ENCODE measurements at regions not wholly inside any gene's neighbourhood (a gene's known extent, or its start where the extent isn't known, plus 50 kb on each side); places are given as distances from the start of the nearest gene placed in this dataset.
"Not testable (repeated sequence)": the region's sequence is repeated elsewhere in the genome, so short reads cannot be mapped to it uniquely, and the experiment has no call there.

DNA sequence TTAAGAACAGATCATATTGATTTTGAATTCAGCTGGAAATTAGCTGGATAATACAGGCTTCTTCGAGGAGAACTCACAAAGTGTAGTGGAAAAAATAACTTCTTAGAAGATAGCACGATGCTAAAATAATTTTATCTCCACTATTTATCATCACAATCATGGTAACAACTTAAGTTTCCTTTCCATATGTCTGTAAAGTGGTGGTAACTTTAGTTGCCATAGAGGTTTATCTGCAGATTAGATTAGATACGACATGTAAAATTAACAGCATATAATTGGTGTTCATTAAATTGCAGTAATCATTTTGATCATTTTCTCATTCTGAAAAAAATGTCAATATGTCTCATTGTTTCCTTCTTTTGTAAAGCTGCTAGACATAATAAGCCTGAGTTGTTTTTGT, 921.5 kb downstream of the KCNT2 start:
- DNase-seq (ENCODE audit: low spot score), result no peak

DNA sequence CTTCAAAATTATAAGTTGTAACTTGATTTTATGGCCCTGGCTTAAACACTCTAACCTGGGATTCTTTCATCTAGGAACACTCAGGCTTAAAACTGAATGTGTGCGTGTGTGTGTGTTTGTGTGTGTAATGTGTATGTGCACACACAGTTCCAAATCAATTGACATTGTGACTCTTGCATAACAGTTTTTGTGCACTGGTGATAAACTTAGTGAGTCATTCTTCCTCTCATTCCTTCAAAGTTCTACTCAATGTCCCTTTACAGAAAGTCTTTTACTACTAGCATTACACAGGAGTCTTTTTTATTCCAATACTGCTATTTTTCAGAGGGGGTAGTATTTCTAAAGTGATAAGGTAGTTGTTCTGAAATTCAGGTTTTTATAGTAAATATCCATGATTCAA, 943.6 kb downstream of the KCNT2 start:
- no peak for DNase-seq (ENCODE audit: low spot score)

DNA sequence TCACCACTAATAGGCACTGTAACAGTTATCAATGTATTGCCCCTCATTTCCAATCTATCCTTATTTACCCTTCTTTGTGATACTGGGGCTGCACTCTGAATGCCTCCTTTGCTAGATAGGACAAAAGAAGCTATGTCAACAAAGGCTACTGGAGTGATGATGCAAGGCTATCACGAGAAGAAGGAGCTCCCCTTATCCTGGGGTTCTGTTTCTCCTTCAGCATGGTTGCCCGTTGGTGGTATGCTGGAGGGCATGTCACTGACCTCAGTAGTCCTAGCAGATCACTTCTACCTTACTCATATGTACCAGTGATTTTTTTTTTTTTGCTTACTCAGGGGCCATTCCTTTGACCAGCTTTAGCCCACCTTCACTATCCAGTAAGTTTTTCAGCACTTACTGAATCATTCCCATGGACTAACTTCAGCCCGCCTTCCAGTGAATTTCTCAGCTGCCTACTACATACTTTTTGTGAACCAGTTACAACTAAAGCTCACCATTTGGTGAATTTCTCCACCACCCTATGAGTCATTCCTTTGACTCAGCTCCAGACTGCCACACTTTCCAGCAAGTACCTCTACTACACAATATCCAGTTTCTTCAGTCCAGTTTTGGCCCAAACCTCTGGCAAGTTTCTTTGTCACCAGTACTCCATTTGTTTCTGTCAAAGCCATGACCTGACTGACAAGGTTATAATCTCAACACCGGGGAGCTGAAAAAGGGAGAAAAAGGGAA, 944.5 kb downstream of the KCNT2 start:
- peak; percentile 50 for DNase-seq (ENCODE audit: low spot score)

DNA sequence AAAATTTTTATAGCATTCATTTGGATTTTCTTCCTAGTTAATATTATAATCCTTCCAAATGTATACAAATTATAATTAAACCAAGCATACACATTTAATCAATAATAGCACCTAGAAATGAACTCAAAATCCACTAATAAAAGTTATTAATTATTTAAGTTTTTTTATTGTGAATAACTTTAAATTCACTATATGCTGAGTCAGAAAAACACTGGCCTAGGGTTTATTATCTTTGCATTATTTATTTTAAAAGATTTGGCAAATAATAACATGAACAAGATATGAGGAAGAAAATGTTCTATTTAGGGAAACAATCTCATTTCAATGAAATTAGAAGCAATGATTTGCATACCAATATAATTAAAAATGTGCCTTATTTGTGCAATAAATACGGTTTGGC, 951.5 kb downstream of the KCNT2 start:
- no peak for DNase-seq (ENCODE audit: low spot score)

DNA sequence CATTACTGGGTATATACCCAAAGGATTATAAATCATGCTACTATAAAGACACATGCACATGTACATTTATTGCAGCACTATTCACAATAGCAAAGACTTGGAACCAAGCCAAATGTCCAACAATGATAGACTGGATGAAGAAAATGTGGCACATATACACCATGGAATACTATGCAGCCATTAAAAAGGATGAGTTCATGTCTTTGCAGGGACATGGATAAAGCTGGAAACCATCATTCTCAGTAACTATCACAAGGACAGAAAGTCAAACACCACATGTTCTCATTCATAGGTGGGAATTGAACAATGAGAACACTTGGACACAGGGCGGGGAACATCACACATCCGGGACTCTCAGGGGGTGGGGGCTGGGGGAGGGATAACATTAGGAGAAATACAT, 959.4 kb downstream of the KCNT2 start:
- not testable (repeated sequence) for DNase-seq (ENCODE audit: low spot score)

DNA sequence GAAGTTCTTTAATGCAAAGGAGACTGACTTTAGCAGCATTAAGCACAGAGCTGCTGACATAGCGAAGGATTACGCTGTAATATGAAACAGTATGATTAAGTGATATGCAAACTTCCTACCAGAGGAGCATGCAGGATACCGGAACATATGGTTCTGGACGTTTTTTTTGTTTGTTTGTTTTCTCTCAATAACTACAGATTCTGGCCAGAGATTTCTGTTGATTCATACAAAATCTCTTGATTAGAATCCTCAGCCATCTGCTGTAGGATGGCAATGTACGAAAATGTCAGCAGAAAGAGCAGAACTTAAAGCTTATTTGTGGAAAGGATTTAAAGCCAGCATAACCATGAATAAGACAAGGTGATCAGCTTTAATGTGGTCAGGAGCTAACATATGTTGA, 970.7 kb downstream of the KCNT2 start:
- no peak for DNase-seq (ENCODE audit: low spot score)

DNA sequence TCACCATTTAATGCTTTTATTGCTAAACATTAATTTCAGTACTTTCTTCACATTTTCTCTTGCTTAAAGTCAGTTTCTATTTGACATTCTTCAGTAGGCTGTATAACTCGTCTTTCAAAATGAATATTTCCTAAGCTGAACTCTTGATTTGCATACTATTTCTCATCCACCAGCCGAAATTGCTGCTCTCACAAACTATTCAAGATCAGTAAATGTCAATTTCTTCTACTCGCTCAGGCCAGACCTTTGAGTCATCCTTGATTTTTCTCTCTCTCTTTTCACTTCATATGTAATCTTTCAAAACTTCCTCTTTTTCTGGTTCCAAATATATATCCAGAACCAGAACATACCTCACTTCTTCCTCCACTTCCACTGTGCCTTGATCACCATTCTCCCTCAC, 990.0 kb downstream of the KCNT2 start:
- no peak for DNase-seq (ENCODE audit: low spot score)

DNA sequence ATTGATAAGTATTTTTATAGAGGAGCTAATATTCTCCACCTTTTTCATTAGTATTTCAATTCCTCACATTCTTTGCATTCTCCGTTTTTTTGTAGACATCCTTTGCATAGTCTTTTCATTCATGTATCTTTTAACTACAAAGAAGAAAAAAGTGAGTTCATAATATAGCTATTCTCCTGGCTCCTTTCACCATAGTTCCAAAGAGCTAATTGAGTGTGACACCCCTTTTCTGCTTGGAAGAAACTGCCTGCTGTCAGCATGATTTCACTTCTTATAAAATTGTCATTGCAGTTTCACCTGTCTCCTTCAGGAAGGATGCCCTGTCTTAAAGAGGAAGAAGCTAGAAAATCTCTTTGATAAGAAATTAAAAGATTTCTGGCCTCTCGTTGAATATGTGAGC, 991.1 kb downstream of the KCNT2 start:
- no peak for DNase-seq (ENCODE audit: low spot score)

DNA sequence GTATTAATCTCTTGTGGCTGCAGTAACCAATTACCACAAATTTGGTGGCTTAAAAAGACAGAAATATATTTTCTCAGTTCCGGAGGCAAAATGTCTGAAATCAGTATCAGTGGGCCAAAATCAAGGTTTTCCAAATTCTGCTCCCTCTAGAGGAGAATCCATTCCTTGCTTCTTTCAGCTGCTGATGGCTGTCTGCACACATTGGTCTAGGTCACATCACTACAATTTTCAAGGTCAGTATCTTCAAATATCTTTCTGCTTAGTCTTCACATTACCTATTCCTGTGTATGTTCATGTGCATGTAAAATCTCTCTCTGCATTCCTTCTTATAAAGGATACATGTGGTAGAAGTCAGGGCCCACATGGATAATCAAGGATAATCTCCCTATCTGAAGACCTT, 999.4 kb downstream of the KCNT2 start:
- no peak for DNase-seq (ENCODE audit: low spot score)

DNA sequence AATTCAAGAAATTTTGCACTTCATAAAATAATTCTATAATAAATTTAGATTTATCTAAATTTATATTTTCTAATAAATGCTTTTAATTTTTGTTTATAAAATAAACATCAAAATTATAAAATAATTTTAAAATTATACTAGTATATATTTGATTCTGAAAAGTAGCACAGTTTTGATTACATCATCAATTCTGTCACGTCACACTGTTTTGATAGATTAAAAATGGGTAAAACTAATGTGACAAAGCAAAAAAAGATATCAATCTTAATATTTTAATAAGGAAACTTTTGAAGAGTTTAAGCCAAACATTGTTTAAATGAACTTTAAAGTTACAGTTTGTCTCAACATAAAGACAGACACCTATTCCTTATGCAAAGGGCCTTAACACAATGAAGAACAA, 1001.8 kb downstream of the KCNT2 start:
- DNase-seq (ENCODE audit: low spot score), result no peak

DNA sequence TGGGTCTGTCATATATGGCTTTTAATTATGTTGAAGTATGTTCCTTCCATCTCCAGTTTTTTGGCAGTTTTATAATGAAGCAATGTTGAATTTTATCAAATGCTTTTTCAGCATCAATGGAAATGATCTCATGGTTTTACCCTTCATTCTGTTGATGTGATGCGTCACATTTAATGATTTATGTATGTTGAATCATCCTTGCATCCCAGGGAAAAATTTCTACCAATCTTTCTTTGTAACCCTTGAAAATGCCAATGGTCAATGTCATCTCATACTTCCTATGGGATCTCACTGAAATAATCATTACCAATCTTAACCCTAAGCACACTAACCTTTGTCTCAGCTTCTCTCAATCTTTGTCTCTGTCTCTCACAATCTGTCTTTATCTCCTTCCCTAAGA, 1004.0 kb downstream of the KCNT2 start:
- DNase-seq (ENCODE audit: low spot score), result peak; percentile 8

DNA sequence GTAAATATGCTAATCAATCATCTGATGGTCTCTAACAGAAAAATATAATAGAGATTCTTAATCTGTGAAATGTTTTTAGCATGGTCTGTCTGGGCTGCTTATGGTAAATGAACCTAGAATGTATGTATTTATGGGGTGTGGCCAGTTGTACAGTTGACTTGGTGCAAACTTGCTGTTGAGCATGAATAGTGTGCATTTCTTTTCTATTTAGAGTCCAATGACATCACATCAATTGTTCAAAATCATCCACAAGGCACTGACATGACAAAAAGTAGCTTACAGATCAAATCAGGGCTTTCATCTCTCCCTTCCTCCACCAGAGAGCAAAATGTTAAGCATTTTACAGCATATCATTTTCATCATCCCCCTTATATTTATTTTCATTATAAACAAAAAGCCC, 1010.3 kb downstream of the KCNT2 start:
- no peak for DNase-seq (ENCODE audit: low spot score)

DNA sequence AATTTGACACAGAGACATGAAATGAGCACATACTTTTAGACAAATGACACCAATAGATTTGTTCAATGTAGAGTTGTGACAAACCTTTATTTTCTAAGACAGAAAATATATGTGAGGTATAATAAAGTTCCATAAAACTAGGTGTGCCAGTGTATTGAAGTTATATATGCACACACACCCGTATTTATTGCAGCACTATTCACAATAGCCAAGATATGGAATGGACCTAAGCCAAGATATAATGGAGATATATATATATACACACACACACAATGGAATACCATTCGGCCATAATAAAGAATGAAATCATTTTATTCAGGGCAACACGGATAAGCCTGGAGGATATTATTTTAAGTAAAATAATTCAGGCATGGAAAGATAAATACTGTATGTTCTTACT, 1013.5 kb downstream of the KCNT2 start:
- DNase-seq (ENCODE audit: low spot score), result no peak

DNA sequence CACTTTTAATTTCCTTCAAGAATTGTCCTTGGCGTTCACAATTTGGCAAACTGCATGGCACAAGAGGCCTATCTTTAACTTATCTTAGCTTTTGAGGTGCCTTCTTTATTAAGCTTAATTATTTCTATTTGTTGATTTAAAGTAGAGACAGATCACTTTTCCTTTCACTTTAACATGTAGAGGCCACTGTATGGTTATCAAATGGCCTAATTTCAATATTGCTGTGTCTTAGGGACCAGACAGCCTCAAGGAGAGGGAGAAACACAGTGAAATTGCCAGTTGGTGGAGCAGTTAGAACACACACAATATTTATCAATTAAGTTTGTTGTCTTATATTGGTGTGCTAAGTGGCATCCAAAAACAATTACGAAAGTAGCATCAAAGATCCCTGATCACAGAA, 1013.9 kb downstream of the KCNT2 start:
- no peak for DNase-seq (ENCODE audit: low spot score)

DNA sequence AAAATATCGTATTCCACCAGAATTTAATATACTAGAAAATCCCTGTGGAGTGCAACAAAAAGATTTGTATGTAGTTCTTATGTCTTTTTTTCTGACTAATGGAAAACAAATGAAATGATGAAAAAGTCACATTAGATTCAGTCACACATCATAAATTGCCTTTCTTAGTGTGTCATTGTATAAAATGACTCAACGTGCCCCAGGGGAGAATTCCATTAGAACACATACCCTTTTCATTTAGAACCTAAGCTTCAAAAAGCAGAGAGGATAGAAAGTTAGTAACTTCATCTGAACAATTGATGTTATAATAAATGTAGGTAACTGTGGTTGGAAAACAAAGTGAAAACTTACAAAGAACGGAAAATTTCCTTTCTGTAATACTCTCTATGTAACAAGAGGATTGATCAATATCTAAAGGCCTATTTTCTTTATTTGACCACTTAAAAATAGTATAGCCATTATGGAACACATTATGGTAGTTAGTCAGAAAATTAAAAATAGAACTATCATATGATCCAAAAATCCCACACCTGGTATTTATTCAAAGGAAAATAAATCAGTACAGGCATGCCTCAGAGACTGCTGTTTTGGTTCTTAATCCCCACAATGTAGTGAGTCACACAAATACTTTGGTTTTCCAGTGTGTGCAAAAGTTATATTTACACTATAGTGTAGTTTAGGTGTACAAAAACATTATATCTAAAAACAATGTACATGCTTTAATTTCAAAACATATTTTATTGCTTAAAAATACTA, 1016.1 kb downstream of the KCNT2 start:
- peak; percentile 35 for DNase-seq (ENCODE audit: low spot score)

DNA sequence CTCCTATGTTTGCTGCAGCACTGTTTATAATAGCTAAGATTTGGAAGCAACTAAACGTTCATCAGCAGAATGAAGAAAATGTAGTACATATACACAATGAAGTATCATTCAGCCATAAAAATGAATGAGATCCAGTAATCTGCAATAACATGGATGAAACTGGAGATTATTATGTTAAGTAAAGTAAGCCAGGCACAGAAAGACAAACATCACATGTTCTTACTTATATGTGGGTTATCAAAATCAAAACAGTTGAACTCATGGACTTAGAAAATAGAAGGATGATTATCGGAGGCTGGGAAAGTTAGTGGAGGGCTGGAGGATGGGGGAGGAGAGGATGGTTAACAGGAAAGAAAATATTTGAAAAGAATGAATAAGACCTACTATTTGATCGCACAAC, 1017.6 kb downstream of the KCNT2 start:
- DNase-seq (ENCODE audit: low spot score), result no peak

DNA sequence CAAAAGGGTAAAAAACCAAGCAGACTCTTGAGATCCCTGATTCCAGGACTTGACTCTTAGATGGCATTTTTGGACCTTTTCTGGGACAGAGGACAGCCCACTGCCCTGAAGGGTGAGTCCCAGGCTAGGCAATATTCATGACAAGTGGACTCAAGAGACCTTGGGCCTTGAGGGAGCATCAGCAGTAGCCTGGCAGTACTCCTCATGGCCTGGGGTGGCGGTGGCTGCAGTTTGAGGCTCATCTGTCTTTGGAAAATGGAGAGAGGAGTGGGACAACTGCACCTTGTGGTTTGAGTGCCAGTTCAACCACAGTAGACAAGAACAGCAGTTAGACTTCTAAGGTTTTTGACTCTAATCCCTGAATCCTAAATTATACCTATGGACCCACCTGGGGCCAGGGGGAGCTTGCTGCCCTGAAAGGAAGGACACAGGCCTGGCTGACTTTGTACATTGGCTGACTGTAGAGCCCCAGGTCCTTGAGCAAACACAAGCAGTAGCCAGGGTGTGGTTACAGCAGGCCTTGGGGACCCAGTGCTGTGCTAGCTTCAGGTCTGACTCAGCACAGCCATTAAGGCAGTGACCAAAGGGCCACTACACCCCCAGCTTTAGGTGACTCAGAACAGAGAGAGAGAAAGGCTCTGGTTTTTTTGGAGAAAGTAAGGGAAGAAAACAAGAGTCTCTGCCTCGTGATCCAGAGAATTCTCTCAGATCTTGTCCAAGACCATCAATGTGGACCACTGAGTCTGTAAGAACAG, 1023.2 kb downstream of the KCNT2 start:
- DNase-seq (ENCODE audit: low spot score), result no peak

DNA sequence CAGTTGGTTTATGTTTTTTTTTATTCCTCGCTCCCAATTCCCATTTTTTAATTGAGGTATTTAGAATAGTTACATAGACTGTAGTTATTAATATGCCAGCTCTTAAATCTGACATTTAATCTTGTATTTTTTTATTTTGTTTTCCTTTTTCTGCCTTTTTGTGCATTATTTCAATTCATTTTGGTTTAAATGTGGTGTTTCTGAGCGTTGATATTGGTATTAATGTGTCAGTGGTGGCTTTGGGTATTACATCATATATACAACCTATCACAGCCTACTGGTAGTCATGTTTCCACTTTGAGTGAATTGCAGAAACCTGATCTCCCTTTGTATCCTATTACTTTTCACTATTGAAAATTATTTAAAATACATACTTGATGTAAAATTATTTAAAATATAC, 1027.3 kb downstream of the KCNT2 start:
- no peak for DNase-seq (ENCODE audit: low spot score)

DNA sequence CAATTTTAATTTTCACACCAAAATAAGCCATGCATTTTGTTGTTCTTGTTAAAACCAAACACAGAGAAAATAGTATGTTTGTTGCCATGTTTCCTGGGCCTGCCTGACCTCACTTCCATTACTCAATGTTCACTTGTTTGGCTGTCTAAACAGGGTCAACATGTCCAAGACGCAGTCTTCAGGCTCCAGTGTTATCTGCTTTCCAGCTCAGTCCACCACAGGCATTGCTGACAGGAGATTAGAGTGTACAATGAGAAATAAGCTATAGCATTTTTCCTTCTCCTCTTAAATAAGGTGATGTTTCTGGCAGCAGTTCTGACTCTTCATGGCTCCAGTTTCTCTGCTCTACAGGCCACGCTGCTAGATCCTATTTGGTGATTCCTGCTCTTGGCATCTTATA, 1030.5 kb downstream of the KCNT2 start:
- DNase-seq (ENCODE audit: low spot score), result no peak

DNA sequence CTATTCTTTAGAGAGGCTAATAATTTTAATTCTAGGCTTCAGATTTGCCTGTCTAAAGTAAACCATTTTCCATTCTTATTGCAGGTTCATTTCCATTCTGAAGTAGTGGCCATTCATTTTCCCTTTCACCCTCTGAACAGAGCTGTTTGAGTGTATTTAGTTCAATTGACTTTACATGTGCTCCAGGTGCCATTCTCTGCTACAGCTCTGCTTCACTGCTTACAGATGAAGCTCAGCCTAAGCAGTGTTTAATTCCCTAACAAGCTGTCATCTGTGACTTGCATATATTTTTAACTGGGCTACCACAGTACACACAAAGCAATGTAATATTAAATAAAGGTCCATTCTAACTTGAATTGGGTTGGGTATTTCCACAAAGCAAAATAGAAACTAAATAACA, 1031.6 kb downstream of the KCNT2 start:
- DNase-seq (ENCODE audit: low spot score), result no peak

DNA sequence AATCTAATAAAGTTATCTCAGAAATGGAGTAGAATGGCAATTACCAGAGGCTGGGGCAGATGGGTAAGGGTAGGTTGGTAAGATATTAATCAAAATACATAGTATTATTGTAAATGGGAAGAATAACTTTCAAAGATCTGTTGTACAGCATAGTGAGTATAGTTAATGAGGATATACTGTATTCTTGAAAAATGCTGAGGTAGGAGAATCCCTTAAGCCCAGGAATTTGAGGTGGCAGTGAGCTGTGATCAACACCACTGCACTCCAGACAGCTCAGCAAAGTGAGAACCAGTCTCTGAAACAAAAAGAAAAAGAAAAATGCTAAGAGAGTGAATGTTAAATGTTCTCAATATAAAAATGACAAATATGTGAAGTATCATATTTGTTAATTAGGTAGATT, 1033.7 kb downstream of the KCNT2 start:
- no peak for DNase-seq (ENCODE audit: low spot score)

DNA sequence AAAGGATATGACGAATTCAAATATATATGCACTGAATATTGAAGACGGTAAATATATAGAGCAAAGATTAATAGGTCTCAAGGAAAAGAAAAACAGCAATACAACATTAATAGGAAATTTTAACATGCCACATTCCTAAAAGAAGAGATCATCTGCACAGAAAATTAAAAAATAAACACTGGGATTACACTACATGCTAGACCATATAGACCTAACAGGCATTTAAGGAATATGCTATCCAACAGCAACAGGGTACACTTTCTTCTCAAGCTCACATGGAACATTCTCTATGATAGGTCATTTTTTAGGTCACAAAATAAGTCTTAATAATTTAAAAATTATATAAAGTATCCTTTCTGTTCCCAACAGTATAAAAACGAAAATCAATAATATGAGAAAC, 1038.3 kb downstream of the KCNT2 start:
- DNase-seq (ENCODE audit: low spot score), result no peak

DNA sequence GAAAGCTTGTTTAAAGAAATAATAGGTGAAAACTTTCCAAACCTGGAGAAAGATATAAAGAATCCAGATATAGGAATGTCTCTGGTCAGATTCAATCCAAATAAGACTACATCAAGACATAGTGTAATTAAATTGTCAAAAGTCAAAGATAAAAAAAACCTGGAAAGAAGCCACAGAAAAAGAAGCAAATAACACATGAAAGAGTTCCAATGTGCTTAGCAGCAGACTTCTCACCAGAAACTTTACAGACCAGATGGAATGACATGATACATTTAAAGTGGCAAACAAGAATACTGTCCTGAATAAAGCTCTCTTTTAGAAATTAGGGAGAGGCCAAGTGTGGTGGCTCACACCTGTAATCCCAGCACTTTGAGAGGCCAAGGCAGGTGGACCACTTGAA, 1039.9 kb downstream of the KCNT2 start:
- no peak for DNase-seq (ENCODE audit: low spot score)
